PC-3 (cell line): ENCODE measurements at regions not wholly inside any gene's neighbourhood (a gene's known extent, or its start where the extent isn't known, plus 50 kb on each side); places are given as distances from the start of the nearest gene placed in this dataset.

Experiments
- EZH2 ChIP-seq: fragments of 300-600 bp; sonication (generic); IDR thresholded peaks from one replicate; pipeline ENCODE4 v1.6.1; 2017; ENCODE audit warnings: antibody characterized with exemption, mild to moderate bottlenecking, low read length; ENCODE audit not compliant: unreplicated experiment
- EZH2phosphoT487 ChIP-seq: fragments of 300-600 bp; sonication (generic); IDR thresholded peaks from 2 replicates; pipeline ENCODE4 v1.6.1; 2018; ENCODE audit warnings: mild to moderate bottlenecking, antibody characterized with exemption, low read length, borderline replicate concordance
- TF ChIP-seq, protein P1 (sequence below): fragments of 300-600 bp; sonication (generic); conservative IDR thresholded peaks from 2 replicates; pipeline ENCODE4 v1.5.1; 2017; ENCODE audit warnings: antibody characterized with exemption, low read depth, mild to moderate bottlenecking, low read length

DNA sequence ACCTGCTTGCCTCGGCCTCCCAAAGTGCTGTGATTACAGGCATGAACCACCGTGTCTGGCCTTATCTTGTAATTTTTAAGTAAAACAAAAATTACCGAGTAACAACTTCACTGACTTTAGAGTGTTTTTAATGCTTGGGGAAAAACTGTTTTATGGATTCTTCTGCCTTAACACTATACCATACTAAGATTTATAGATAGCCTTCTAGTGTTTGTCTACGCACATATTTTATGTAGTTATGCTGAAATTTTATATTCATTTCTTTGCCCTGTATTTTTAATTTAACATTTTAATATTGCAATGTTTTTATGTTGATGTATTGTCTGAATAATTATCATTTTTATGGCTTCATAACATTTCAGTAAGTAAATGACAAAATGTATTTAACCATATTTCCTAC lies 96.4 kb upstream of the FTMT start:
- TF ChIP-seq EZH2: no peak
- TF ChIP-seq, protein P1, sequence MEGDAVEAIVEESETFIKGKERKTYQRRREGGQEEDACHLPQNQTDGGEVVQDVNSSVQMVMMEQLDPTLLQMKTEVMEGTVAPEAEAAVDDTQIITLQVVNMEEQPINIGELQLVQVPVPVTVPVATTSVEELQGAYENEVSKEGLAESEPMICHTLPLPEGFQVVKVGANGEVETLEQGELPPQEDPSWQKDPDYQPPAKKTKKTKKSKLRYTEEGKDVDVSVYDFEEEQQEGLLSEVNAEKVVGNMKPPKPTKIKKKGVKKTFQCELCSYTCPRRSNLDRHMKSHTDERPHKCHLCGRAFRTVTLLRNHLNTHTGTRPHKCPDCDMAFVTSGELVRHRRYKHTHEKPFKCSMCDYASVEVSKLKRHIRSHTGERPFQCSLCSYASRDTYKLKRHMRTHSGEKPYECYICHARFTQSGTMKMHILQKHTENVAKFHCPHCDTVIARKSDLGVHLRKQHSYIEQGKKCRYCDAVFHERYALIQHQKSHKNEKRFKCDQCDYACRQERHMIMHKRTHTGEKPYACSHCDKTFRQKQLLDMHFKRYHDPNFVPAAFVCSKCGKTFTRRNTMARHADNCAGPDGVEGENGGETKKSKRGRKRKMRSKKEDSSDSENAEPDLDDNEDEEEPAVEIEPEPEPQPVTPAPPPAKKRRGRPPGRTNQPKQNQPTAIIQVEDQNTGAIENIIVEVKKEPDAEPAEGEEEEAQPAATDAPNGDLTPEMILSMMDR: no peak
- TF ChIP-seq EZH2phosphoT487: no peak
